GM23338 (cell line): ENCODE measurements at regions not wholly inside any gene's neighbourhood (a gene's known extent, or its start where the extent isn't known, plus 50 kb on each side); places are given as distances from the start of the nearest gene placed in this dataset.

Experiments
- CTCF ChIP-seq, 2 experiments: fragments of 200-600 bp in 1 of 2; sonication (generic) in 1 of 2; conservative IDR thresholded peaks; 2 replicates each; pipeline versions ENCODE4 v1.5.1 to v1.6.1; 2016 to 2017; ENCODE audit warnings: antibody characterized with exemption in 2 of 2, low read depth in 2 of 2, mild to moderate bottlenecking in 2 of 2, moderate library complexity in 1 of 2
- POLR2AphosphoS5 ChIP-seq: IDR thresholded peaks from 2 replicates; pipeline ENCODE4 v1.6.1; 2016; ENCODE audit warnings: antibody characterized with exemption, low read depth

GRCh38 chr18:66731890-66732289 is 128.0 kb upstream of the CDH19 start:
- no peak for TF ChIP-seq CTCF (conservative IDR thresholded peaks at IDR 0.05; ENCODE audit: low read depth in 2 of 2)
- no peak for TF ChIP-seq POLR2AphosphoS5
